Retinal pigment epithelial cell (primary cell): ENCODE measurements at regions not wholly inside any gene's neighbourhood (a gene's known extent, or its start where the extent isn't known, plus 50 kb on each side); places are given as distances from the start of the nearest gene placed in this dataset.

Source experiments
- DNase-seq: peaks from one replicate; pipeline ENCODE4 v3.0.0-alpha.2; 2010; ENCODE audit warnings: low read depth
- H3K4me3 ChIP-seq: 2 replicates; pipeline ENCODE4 v1.5.1; 2011; ENCODE audit warnings: mild to moderate bottlenecking, low read length, control low read depth, moderate library complexity
- TF ChIP-seq, protein P1 (sequence below): conservative IDR thresholded peaks from 2 replicates; pipeline ENCODE4 v1.5.1; 2011; ENCODE audit warnings: low read depth, low read length, control low read depth, inconsistent platforms

DNA sequence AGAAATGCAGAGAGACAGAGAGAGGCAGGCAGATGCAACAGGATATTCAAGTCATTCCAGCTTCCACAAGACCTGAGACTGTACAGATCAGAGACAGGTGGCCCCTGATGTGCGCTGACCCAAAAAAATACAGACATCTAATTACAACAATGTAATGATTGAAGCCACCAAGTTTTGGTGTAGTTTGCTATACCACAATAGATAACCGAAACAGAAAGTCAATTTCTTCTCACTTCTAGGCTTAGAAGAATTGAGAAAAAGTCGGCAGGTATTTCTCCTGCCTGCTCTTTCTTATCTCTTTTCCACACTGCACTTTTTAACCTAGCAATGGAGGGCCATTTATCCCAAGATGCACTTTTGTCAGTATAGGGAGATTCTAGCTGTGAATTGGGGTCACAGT is 949.2 kb downstream of the CDH11 start:
- TF ChIP-seq, protein P1, sequence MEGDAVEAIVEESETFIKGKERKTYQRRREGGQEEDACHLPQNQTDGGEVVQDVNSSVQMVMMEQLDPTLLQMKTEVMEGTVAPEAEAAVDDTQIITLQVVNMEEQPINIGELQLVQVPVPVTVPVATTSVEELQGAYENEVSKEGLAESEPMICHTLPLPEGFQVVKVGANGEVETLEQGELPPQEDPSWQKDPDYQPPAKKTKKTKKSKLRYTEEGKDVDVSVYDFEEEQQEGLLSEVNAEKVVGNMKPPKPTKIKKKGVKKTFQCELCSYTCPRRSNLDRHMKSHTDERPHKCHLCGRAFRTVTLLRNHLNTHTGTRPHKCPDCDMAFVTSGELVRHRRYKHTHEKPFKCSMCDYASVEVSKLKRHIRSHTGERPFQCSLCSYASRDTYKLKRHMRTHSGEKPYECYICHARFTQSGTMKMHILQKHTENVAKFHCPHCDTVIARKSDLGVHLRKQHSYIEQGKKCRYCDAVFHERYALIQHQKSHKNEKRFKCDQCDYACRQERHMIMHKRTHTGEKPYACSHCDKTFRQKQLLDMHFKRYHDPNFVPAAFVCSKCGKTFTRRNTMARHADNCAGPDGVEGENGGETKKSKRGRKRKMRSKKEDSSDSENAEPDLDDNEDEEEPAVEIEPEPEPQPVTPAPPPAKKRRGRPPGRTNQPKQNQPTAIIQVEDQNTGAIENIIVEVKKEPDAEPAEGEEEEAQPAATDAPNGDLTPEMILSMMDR = no peak
- no peak for DNase-seq
- no peak overlapping the region for H3K4me3 ChIP-seq

GRCh38 chr16:64172226-64172625 is 949.6 kb downstream of the CDH11 start:
- TF ChIP-seq, protein P1 = no peak
- no peak for DNase-seq
- no peak overlapping the region for H3K4me3 ChIP-seq

DNA sequence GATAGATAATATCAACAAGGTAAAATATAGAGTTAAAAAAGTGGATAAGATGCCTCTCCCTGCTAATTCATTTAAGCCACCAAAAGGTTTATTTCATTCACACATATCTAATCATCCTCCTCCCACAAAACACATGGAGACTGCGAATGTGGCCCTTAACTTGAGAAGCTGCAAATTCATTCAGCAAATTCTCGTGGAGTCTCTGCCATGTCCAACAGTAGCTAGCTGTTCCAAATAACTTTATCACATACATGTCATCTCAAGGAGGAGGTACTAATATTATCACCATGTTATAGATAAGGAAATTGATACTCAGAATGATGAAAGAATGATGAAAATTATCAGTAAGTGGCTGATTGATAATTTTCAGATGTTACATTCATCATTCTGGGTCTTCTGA is 950.2 kb downstream of the CDH11 start:
- no peak for DNase-seq
- TF ChIP-seq, protein P1 = no peak
- H3K4me3 ChIP-seq = no peak overlapping the region

- TF ChIP-seq, protein P1 = no peak
Observed at GRCh38 chr16:64168371-64168770, 953.5 kb downstream of the CDH11 start.

DNA sequence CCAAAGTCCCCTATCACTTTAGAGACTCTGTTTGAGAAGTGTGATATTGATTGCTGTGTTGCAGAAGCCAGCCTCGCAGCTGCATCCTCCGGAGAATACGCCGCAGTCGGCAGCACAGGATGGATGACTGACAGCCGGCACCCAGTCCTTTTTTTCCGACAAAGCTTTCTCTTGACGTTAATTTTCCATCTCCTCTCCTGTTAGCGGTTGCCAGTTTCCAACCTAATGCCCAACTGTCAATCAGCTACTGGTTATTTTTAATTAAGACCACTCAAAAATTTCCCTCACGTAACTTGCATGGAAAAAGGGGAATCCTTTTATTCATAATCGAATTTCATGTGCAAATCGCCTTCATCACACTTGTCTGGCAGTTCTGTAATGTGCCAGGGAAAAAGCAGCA is 953.9 kb downstream of the CDH11 start:
- H3K4me3 ChIP-seq = no peak overlapping the region
- TF ChIP-seq, protein P1 = no peak
- no peak for DNase-seq

More at GRCh38 chr16:64168371-64168770, 953.5 kb downstream of the CDH11 start:
- H3K4me3 ChIP-seq = no peak overlapping the region
- no peak for DNase-seq

DNA sequence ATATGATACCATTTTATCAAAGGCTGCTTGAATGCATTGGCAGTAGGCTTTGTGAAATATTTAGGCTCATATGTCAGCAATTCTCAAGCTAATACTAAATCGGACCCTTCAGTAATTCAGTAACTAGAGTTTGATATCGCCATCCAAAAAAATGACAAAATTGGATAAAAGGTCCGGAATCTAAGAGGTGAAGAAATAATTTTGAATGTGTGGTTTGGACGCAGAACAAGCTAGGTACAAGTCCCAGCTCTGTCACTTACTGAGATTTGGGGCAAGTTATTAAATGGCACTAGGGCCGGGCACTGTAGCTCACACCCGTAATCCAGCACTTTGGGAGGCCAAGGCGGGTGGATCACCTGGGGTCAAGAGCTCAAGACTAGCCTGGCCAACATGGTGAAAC is 956.5 kb downstream of the CDH11 start:
- TF ChIP-seq, protein P1 = no peak
- no peak for DNase-seq
- no peak overlapping the region for H3K4me3 ChIP-seq

DNA sequence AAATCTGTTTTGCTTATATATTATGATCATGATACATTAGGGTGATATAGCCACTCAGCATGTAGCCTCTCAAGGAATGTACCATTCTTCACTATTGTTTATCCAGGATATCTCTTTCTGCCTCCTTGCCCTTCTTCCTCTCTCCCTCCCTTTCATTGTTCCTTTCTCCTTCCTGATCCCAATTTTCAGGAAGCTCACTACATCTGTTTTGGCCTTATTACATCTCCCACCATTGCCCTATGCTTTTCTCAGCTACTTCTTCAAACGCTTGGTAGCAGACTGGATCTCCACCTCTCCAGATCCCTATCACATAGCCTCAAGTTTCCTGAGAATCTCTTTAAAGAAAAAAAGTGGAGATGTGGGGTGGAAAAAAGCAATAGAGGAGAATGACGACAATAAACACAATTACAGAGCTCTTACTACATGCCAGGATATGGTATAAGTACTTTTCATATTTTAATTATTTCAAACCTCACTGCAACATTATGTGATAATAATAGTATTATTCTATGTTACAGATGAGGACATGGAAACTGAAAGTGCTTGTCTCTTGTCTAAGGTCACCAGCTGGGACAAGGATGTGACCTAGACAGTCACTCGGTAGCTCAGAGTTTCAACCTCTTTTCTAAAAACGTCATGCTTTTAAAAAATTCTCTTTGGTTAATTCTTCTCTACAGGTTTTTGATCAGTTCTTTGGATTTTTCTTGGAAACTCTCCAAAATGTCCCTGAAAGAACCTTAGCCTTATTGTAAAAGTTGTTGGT is 959.1 kb downstream of the CDH11 start:
- no peak for DNase-seq
- H3K4me3 ChIP-seq = no peak overlapping the region
- TF ChIP-seq, protein P1 = no peak
